Fibroblast of gingiva (primary cell): ENCODE measurements at regions not wholly inside any gene's neighbourhood (a gene's known extent, or its start where the extent isn't known, plus 50 kb on each side); places are given as distances from the start of the nearest gene placed in this dataset.

ENCODE experiments used
- DNase-seq: peaks from one replicate; pipeline ENCODE4 v3.0.0-alpha.2; 2011; ENCODE audit warnings: low read depth

DNA sequence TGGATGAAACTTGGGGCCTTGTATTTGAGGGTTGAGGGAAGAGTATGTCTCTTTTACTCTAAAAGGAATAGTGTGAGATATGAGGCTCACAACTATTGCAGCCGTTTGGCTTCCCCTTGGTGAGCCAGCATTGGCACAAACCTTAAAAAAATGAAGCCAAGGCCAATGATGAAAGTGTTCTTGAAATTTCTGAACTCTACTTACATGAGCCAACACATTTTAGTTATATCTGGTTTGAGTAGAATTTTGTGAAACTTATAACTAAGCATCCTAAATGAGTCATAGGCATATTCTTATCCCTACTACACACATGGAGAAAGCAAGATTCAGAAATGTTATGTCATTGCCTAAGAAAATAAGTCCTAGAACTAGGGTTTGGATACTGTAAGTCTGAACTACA, 55.3 kb upstream of the ACSS3 start:
- DNase-seq: peak; percentile 68

DNA sequence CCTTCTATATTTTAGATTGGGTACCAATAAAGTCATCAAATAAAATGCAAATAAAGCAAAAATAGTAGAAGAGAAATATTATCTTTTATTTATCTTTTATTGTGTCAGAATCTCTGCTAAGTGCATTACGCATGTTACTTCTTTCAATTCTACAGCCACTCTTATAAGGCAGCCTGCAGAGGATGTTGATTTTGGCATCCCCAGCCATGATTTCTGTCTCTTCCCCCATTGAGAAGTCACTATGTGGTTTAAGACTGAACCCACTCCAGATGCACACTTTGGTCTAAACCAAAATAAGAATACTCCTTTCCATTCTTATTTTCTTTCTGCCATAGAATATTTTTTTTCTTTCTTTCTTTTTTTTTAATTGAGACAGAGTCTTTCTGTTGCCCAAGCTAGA, 56.0 kb upstream of the ACSS3 start:
- no peak for DNase-seq

- DNase-seq: no peak
Observed at GRCh38 chr12:81021131-81021748, 56.6 kb upstream of the ACSS3 start.

GRCh38 chr12:81017792-81018191, 60.1 kb upstream of the ACSS3 start:
- DNase-seq: no peak

GRCh38 chr12:81015510-81015909, 62.4 kb upstream of the ACSS3 start:
- no peak for DNase-seq

DNA sequence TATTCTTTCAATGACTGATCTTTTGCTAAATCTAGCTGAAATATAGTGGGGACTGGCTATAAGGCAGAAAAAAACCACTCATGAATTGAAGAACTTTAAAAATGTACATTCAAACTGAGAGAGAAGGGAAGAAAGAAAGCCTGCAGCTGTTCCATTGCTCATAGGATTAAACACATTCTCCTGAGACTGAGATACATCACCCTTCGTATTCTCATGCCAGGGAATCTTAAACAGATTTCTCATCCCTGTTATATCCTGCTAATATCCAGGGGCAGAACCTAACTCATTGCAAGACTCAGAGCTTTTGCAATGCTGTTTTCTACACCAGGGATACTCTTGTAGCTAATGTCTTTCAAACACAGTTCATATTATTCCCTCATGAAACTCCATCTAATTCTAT, 67.2 kb upstream of the ACSS3 start:
- DNase-seq: no peak

GRCh38 chr12:81005606-81006005, 67.9 kb upstream of the LIN7A start:
- no peak for DNase-seq

- DNase-seq: no peak
Observed at GRCh38 chr12:81000831-81001230, 63.1 kb upstream of the LIN7A start.

DNA sequence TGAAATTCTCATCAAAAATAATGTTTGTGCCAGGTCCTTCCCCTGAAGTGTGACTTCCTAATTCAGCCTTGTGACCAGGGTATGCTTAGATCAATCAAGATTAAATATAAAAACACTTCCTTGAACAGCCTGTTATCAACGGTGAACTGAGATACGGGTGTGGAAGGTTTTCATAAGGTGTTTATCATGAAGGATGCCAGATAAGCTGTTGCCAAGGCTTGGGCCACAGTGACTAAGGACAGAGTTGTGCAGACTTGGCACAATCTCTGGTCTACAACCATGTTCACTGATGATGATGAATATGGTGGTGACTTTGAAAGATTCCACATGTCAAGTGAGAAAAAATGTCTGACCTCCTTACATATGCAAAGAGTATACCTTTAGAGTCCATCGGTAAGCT, 51.3 kb upstream of the LIN7A start:
- no peak for DNase-seq
